Epidermal melanocyte (primary cell): ENCODE measurements at regions not wholly inside any gene's neighbourhood (a gene's known extent, or its start where the extent isn't known, plus 50 kb on each side); places are given as distances from the start of the nearest gene placed in this dataset.
"Not testable (repeated sequence)": the region's sequence is repeated elsewhere in the genome, so short reads cannot be mapped to it uniquely, and the experiment has no call there.

ENCODE experiments used
- DNase-seq: peaks from one replicate; pipeline ENCODE4 v3.0.0; 2011; ENCODE audit warnings: low spot score; ENCODE audit not compliant: insufficient read length

DNA sequence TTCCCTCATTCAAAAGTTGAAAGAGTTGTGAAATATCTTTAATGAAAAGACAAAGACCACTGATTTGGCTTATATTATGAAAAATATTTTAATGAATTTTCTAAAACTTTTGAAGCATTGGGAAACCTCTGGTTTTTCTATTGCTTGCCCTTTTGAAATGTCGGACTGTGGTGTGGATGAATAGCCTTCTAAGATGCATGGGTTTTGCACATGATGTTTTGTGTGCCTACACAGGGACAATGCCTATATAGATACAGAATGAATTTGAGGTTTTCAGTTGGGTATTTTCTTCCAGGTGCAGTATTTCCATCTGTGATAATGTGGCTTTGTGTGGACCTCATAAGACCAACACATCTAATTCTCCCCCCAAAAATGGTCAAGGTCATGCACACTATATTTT lies 1437.9 kb downstream of the REEP3 start:
- no peak for DNase-seq

DNA sequence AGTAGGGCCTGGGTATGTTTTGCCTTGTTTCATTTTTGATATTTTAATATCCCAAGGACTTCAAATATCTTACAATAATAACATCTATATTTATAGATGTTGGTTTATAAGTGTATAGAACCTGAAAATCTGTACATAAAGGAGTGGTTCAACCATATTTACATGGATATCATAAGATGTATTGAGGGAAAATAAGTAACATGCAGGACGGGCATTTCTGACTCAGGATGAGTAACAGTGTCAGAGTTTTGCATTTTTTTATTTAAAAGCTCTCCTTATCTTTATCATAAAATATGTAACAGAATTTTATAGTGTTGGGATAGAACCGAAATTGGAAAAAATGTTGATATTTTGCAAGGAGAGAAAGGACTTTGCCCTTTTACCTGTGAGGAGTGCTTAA lies 1438.7 kb downstream of the REEP3 start:
- no peak for DNase-seq

DNA sequence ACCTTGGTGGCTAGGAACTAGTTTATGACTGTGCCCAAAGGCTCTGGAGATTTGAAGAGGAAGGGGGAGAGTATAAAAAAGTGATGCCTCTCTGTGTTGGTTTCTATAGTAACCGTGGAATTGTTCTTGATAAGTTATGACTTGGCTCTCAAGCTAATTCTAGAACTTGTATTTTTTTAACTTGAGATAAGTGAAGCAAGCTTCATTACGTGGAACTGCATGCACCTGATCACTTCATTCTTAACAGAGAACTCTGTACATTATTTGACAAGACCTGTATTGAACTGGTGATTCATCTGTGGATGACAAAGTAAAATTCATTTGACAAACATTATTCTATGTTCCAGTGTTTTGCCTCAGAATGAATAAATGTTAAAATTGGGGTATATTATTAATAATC lies 1452.2 kb downstream of the REEP3 start:
- no peak for DNase-seq

DNA sequence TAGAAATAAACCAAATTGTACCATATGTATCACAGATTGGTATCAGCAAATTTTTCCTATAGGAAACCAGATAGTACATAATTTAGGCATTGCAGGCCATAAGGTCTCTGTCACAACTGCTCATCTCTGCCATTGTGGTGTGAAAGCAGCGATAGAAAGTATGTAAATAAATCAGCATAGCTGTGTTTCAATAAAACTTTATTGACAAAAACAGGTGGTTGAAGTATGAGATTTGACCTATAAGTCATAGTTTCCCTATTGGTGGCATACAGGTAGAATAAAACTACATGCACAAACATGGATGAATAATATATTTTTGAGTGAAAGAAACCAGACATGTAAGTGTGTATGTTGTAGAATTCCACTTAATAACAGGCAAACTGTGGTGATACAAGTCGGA lies 1454.9 kb downstream of the REEP3 start:
- DNase-seq = no peak

DNA sequence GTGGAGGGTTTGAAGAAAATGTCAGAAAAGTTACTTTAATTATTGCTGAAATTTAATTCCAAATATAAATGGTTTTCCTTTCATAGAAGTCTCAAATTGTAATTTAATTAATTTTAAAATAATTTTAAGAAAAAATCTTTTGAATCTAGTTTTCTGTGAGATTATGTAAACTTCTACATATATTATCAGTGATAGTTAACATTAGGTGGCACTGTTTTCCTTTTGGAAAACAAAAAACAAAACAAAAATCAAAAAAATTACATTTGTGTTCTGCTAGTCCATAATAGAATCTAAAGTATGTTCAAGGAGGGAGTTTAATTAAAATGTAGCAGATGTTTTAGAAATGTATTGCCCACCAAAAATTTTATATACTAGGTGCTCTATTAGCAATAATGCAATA lies 1456.7 kb downstream of the REEP3 start:
- DNase-seq = no peak

GRCh38 chr10:64996886-64997285 lies 1475.7 kb downstream of the REEP3 start:
- DNase-seq = no peak

GRCh38 chr10:65010845-65011244 lies 1489.6 kb downstream of the REEP3 start:
- DNase-seq = no peak

DNA sequence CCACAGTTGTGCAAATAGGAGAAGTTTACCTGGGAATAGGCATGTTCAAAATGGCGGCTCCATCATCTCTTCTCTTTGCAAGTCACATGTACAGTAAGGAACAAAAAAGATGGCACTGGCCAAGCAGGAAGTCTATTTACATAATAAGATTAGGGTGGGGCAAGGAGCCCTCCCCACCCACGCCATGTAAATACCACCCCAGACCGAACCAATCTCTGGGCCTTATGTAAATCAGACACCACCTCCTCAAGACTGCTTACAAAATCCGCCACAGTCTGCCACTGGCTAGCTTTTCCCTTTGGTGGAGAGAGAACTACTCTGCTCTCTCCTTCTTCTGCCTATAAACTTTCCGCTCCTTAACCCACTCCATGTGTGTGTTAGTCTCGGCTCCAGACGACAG lies 1496.3 kb downstream of the REEP3 start:
- DNase-seq = no peak

DNA sequence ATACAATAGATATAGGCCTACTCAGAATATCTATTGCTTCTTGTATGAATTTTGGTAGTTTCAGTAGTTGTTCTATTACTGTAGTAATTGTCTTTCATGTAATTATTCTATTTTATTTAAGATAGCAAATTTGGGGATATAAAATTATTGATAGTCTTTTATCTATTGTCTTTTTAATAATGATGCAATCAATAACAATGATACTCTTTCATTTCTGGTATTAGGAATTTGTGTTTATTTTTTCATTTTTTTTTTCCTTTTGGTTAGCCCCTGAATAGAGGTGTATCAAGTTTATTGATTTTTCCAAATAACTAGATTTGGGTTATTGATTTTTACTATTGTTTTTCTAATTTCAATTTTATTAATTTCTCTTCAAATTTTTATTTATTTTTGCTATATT lies 1503.7 kb downstream of the REEP3 start:
- DNase-seq = no peak

DNA sequence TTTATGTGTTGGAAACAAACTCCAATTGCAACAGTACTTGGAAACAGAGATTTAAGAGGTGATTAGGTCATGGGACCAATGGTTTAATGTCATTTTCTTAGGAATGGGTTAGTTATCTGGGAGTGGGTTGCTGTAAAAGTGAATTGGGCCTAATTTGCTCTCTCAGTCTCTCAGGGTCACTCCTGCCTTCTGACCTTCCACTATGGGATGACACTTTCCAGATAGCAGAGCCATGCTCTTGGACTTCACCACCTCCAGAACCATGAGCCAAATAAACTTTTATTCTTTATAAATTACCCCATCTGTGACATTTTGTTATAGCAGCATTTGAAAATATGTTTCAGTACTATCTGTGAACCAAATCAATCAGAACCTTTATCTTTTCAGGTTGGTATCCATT lies 1509.1 kb downstream of the REEP3 start:
- DNase-seq = no peak

GRCh38 chr10:65032867-65033769 lies 1511.9 kb downstream of the REEP3 start:
- DNase-seq = no peak

DNA sequence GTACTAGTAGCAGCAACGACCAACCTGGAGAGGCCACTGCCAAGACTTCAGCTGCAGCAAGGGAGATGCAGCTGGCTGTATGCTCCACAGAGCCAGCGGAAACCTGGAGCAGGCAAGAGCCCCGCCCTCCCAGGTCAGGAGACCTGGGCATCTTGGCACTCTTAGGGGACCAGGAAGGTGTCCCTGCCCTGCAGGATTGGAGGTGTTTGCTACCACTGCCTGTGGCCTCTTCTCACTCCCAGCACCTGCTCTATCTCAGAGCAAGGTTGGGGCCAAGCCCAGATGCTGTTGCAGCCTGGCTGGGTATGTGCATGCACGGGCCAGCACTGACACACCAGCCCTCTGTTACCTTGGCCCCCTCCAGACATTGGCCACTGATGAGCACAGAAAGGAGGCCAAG lies 1512.8 kb downstream of the REEP3 start:
- no peak for DNase-seq

DNA sequence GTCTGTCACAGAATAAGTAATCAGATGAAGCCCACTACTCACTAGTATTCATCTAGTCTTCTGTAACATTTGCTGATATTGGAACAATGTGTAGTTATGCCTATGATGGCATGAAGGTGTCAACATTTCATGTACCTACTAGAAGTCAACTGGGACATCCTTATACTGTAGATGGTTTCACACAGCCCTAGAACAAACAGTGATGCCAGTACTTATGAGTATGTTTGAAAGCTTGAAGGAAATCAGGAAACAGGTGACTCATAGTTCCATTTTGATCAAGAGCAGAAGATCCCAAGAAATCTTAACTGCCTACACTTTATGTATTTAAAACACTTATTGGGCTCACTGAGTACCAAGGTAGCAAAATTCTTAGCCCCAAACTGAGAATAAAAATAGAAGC lies 1519.6 kb downstream of the REEP3 start:
- no peak for DNase-seq

- no peak for DNase-seq
Observed at GRCh38 chr10:65041307-65041706, 1520.1 kb downstream of the REEP3 start.

GRCh38 chr10:65042496-65042895 lies 1521.3 kb downstream of the REEP3 start:
- no peak for DNase-seq

GRCh38 chr10:65046831-65047230 lies 1525.6 kb downstream of the REEP3 start:
- DNase-seq = no peak

GRCh38 chr10:65052111-65052510 lies 1530.9 kb downstream of the REEP3 start:
- DNase-seq = not testable (repeated sequence)

DNA sequence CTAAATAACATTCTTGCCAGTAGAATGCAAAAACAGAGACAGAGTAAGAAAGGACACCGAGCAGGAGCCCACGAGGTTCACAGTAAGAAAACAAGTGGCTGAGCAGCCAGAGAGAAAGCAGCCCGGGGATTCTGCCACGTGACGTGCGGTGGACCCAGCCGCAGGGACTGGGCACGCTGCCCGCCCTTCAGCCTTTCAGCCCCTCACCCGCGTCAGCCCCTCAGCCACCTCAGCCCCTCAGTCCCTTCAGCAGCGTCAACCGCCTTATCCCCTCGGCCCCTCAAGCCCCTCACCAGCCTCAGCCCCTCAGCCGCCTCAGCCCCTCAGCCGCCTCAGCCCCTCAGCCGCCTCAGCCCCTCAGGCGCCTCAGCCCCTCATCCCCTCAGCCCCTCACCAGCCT lies 1532.2 kb downstream of the REEP3 start:
- not testable (repeated sequence) for DNase-seq

DNA sequence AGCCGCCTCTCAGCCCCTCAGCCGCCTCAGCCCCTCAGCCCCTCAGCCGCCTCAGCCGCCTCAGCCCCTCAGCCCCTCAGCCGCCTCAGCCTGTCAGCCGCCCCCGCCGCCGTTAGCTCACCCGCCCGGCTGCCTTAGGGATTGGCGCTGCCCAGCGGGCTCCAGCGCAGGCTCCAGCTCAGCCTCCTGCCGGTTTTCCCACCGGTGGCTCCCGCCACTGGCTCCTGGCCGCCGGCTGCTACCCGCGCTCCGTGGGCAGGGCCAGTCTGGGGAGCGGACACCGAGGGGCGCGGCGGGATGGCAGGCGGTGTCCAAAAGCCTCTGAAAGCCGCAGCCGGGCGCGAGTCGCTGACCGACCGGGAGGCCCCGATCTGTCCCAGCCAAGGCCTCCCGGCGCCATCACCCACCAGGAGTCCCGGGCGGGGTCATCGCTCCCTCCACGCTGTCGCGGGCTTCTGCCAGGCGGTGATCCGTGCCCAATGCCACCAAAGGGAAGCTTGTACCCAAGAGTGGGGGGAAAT lies 1532.7 kb downstream of the REEP3 start:
- not testable (repeated sequence) for DNase-seq

- not testable (repeated sequence) for DNase-seq
Observed at GRCh38 chr10:65054701-65055100, 1533.5 kb downstream of the REEP3 start.

DNA sequence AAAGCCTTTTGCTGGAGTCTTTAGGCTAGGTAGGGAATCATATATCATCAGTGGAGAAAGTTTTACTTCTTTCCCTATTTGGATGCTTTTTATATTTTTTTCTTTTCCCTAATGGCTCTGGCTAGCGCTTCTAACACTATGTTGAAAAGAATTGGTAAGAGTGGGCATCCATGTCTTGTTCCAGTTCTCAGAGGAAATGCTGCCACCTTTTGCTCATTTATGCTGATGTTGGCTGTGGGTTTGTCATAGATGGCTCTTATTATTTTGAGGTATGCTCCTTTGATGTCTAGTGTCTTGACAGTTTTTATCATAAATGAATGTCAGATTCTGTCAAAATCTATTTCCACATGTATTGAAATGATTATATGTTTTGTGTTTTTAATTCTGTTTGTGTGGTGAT lies 1544.1 kb downstream of the REEP3 start:
- DNase-seq = no peak

- no peak for DNase-seq
Observed at GRCh38 chr10:65083222-65083621, 1562.0 kb downstream of the REEP3 start.

DNA sequence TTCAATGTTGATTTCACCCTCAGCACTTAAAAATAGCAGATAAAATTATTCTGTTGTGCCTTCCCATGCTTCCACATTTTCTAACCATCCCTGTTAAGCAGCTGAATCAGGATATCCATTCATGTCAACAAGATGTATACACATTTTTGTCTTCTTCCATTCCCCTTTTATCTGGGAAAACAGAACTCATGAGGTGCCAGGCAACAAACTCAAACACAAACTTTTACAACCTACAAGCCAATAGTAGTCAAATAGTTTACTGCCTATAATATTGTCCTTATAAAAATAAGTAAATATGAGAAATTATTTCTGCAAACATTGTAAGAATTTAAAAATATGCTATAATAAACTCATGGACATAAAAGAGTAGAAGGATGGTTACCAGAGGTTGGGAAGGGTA lies 1569.8 kb downstream of the REEP3 start:
- DNase-seq = no peak
